GM18868 (cell line): ENCODE measurements at regions not wholly inside any gene's neighbourhood (a gene's known extent, or its start where the extent isn't known, plus 50 kb on each side); places are given as distances from the start of the nearest gene placed in this dataset.

Source experiments
- ATAC-seq: cut with Tn5 transposase; IDR thresholded peaks from one replicate; pipeline ENCODE4 v1.9.1; 2021; ENCODE audit warnings: mild to moderate bottlenecking, moderate library complexity; ENCODE audit not compliant: unreplicated experiment

GRCh38 chr9:16304301-16304700, 566.2 kb downstream of the BNC2 start:
- no peak for ATAC-seq

- no peak for ATAC-seq
Measured at GRCh38 chr9:16306586-16306985, 563.9 kb downstream of the BNC2 start.

- no peak for ATAC-seq
Measured at GRCh38 chr9:16307626-16308195, 562.8 kb downstream of the BNC2 start.

- no peak for ATAC-seq
Measured at GRCh38 chr9:16308645-16309044, 561.8 kb downstream of the BNC2 start.

- ATAC-seq, result no peak
Measured at GRCh38 chr9:16309082-16309468, 561.4 kb downstream of the BNC2 start.

- ATAC-seq, result no peak
Measured at GRCh38 chr9:16309469-16310271, 560.8 kb downstream of the BNC2 start.

GRCh38 chr9:16310278-16311110, 560.0 kb downstream of the BNC2 start:
- no peak for ATAC-seq

GRCh38 chr9:16312116-16312515, 558.4 kb downstream of the BNC2 start:
- ATAC-seq, result no peak

GRCh38 chr9:16312962-16313546, 557.4 kb downstream of the BNC2 start:
- no peak for ATAC-seq

- no peak for ATAC-seq
Measured at GRCh38 chr9:16314476-16314875, 556.0 kb downstream of the BNC2 start.

GRCh38 chr9:16315720-16316119, 554.8 kb downstream of the BNC2 start:
- ATAC-seq, result no peak

- ATAC-seq, result no peak
Measured at GRCh38 chr9:16316456-16316855, 554.0 kb downstream of the BNC2 start.

- ATAC-seq, result no peak
Measured at GRCh38 chr9:16316911-16317817, 553.3 kb downstream of the BNC2 start.

- ATAC-seq, result no peak
Measured at GRCh38 chr9:16318516-16319060, 551.9 kb downstream of the BNC2 start.

- no peak for ATAC-seq
Measured at GRCh38 chr9:16319646-16320045, 550.8 kb downstream of the BNC2 start.

- ATAC-seq, result no peak
Measured at GRCh38 chr9:16320338-16320902, 550.0 kb downstream of the BNC2 start.

GRCh38 chr9:16321461-16322119, 548.9 kb downstream of the BNC2 start:
- no peak for ATAC-seq

- no peak for ATAC-seq
Measured at GRCh38 chr9:16322849-16323248, 547.6 kb downstream of the BNC2 start.

GRCh38 chr9:16325966-16326365, 544.5 kb downstream of the BNC2 start:
- no peak for ATAC-seq
